Fibroblast of lung (primary cell): ENCODE measurements at regions not wholly inside any gene's neighbourhood (a gene's known extent, or its start where the extent isn't known, plus 50 kb on each side); places are given as distances from the start of the nearest gene placed in this dataset.

ENCODE experiments used
- EZH2 ChIP-seq: IDR thresholded peaks from 2 replicates; pipeline ENCODE4 v1.5.1; 2012; ENCODE audit warnings: low read length, control low read depth, mild to moderate bottlenecking; ENCODE audit errors: missing control alignments
- TF ChIP-seq, protein P1 (sequence below), 2 donors: IDR thresholded peaks in 1 of 2; conservative IDR thresholded peaks in 1 of 2; 1 replicate in 1 of 2; 2 replicates in 1 of 2; pipeline ENCODE4 v1.5.1; 2011 to 2012; ENCODE audit warnings: low read length in 2 of 2, control low read depth in 1 of 2, inconsistent platforms in 1 of 2, low read depth in 1 of 2, mild to moderate bottlenecking in 1 of 2

DNA sequence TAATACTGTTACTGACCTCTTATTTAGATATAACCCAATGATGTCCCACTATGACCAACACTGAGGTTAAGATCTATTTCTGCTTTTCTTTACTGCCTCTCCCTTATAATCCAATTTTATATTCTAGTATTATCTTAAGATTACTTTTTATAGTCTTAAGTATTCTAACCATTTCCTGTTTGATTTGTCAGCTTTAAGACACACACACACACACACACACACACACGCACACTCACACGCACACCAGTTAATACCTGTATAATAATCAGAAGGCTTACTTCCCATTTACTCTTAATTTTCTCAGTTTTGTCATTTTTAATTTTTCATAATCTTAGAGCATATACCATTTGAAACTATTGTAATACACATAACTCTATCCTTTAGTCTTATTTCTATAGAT lies 226.0 kb upstream of the C11orf87 start:
- TF ChIP-seq, protein P1, sequence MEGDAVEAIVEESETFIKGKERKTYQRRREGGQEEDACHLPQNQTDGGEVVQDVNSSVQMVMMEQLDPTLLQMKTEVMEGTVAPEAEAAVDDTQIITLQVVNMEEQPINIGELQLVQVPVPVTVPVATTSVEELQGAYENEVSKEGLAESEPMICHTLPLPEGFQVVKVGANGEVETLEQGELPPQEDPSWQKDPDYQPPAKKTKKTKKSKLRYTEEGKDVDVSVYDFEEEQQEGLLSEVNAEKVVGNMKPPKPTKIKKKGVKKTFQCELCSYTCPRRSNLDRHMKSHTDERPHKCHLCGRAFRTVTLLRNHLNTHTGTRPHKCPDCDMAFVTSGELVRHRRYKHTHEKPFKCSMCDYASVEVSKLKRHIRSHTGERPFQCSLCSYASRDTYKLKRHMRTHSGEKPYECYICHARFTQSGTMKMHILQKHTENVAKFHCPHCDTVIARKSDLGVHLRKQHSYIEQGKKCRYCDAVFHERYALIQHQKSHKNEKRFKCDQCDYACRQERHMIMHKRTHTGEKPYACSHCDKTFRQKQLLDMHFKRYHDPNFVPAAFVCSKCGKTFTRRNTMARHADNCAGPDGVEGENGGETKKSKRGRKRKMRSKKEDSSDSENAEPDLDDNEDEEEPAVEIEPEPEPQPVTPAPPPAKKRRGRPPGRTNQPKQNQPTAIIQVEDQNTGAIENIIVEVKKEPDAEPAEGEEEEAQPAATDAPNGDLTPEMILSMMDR (conservative IDR thresholded peaks at IDR 0.05 in 1 of 2, IDR thresholded peaks at IDR 0.05 in 1 of 2; ENCODE audit: low read depth in 1 of 2, low read length in 2 of 2) = no peak
- TF ChIP-seq EZH2 = no peak
